ENCODE measurements at regions not wholly inside any gene's neighbourhood (a gene's known extent, or its start where the extent isn't known, plus 50 kb on each side); places are given as distances from the start of the nearest gene placed in this dataset.
"Not testable (repeated sequence)": the region's sequence is repeated elsewhere in the genome, so short reads cannot be mapped to it uniquely, and the experiment has no call there.

GRCh38 chr5:167049771-167050567 is 1241.5 kb upstream of the WWC1 start:
- no peak for DNase-seq

- DNase-seq, result no peak
Observed at GRCh38 chr5:167050568-167051401, 1240.7 kb upstream of the WWC1 start.

- DNase-seq, result no peak
Observed at GRCh38 chr5:167051402-167051768, 1240.1 kb upstream of the WWC1 start.

- no peak for DNase-seq
Observed at GRCh38 chr5:167052791-167053190, 1238.7 kb upstream of the WWC1 start.

- DNase-seq, result no peak
Observed at GRCh38 chr5:167057665-167058064, 1233.8 kb upstream of the WWC1 start.

GRCh38 chr5:167061695-167062094 is 1229.8 kb upstream of the WWC1 start:
- no peak for DNase-seq

- DNase-seq, result no peak
Observed at GRCh38 chr5:167063116-167063515, 1228.3 kb upstream of the WWC1 start.

- no peak for DNase-seq
Observed at GRCh38 chr5:167063788-167064187, 1227.7 kb upstream of the WWC1 start.

- no peak for DNase-seq
Observed at GRCh38 chr5:167064198-167064776, 1227.2 kb upstream of the WWC1 start.

- no peak for DNase-seq
Observed at GRCh38 chr5:167065794-167066193, 1225.7 kb upstream of the WWC1 start.

GRCh38 chr5:167071981-167072610 is 1219.3 kb upstream of the WWC1 start:
- no peak for DNase-seq

GRCh38 chr5:167081561-167081960 is 1209.9 kb upstream of the WWC1 start:
- DNase-seq, result no peak

- no peak for DNase-seq
Observed at GRCh38 chr5:167096816-167097215, 1194.6 kb upstream of the WWC1 start.

- no peak for DNase-seq
Observed at GRCh38 chr5:167104351-167104750, 1187.1 kb upstream of the WWC1 start.

- no peak for DNase-seq
Observed at GRCh38 chr5:167105941-167106340, 1185.5 kb upstream of the WWC1 start.

GRCh38 chr5:167107684-167108083 is 1183.8 kb upstream of the WWC1 start:
- DNase-seq, result no peak

GRCh38 chr5:167108266-167108665 is 1183.2 kb upstream of the WWC1 start:
- not testable (repeated sequence) for DNase-seq

GRCh38 chr5:167112556-167112955 is 1178.9 kb upstream of the WWC1 start:
- no peak for DNase-seq

GRCh38 chr5:167122267-167122666 is 1169.2 kb upstream of the WWC1 start:
- no peak for DNase-seq

GRCh38 chr5:167123126-167123525 is 1168.3 kb upstream of the WWC1 start:
- DNase-seq, result no peak

GRCh38 chr5:167128581-167128980 is 1162.9 kb upstream of the WWC1 start:
- DNase-seq, result no peak

- no peak for DNase-seq
Observed at GRCh38 chr5:167140548-167141291, 1150.7 kb upstream of the WWC1 start.

GRCh38 chr5:167143716-167144115 is 1147.7 kb upstream of the WWC1 start:
- no peak for DNase-seq

All from T-helper 9 cell (primary cell).